Skeletal muscle tissue (tissue), 3 donors: ENCODE measurements at regions not wholly inside any gene's neighbourhood (a gene's known extent, or its start where the extent isn't known, plus 50 kb on each side); places are given as distances from the start of the nearest gene placed in this dataset.

Experiments
- H3K27ac ChIP-seq: one replicate; pipeline ENCODE4 v1.7.0; 2013; ENCODE audit warnings: mild to moderate bottlenecking, low read depth, low read length, inconsistent platforms
- H3K27me3 ChIP-seq, 3 donors: one replicate each; pipeline ENCODE4 v1.7.0; 2013; ENCODE audit warnings: low read length in 3 of 3; ENCODE audit not compliant: control insufficient read depth in 3 of 3, insufficient read depth in 3 of 3
- H3K36me3 ChIP-seq, 3 donors: one replicate each; pipeline ENCODE4 v1.7.0; 2013; ENCODE audit warnings: low read length in 3 of 3; ENCODE audit not compliant: control insufficient read depth in 3 of 3, insufficient read depth in 3 of 3
- H3K4me1 ChIP-seq, 3 donors: one replicate each; pipeline ENCODE4 v1.7.0; 2013; ENCODE audit warnings: low read length in 3 of 3, mild to moderate bottlenecking in 3 of 3; ENCODE audit not compliant: control insufficient read depth in 3 of 3, insufficient read depth in 3 of 3
- H3K4me3 ChIP-seq, 3 donors: one replicate each; pipeline ENCODE4 v1.7.0; 2013; ENCODE audit warnings: low read length in 3 of 3
- H3K9ac ChIP-seq, 3 donors: one replicate each; pipeline ENCODE4 v1.7.0; 2013; ENCODE audit warnings: low read length in 3 of 3, mild to moderate bottlenecking in 3 of 3, moderate library complexity in 2 of 3, low read depth in 1 of 3
- H3K9me3 ChIP-seq, 3 donors: one replicate each; pipeline ENCODE4 v1.7.0; 2013; ENCODE audit warnings: low read length in 3 of 3; ENCODE audit not compliant: control insufficient read depth in 3 of 3
- donor health status: Osteomylitis.

DNA sequence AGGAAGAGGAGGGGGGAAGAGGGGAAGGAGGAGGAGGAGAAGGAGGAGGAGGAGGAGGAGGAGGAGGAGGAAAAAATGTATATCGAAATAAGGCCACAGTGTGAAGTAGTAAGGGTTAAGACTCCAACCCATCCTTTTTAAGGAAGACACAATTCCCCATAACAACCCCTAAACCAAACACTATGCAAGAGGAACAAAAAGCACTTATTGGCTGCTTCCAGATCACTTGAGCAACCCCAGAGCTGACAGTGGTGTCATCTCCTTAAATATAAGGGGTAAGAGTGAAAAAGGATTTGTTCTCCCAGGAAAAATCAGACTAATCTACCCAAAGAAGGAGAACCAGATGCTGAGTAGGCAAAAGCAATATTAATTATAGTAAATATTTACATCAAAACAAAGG, 169.1 kb upstream of the SASH1 start:
- no peak overlapping the region for H3K27ac ChIP-seq
- no peaks in the 10 kb centered on the region for H3K36me3 ChIP-seq
- H3K27me3 ChIP-seq: no peaks in the 10 kb centered on the region
- no peak overlapping the region for H3K4me3 ChIP-seq
- no peaks in the 10 kb centered on the region for H3K9me3 ChIP-seq
- no peak overlapping the region for H3K9ac ChIP-seq
- no peaks in the 10 kb centered on the region for H3K4me1 ChIP-seq

DNA sequence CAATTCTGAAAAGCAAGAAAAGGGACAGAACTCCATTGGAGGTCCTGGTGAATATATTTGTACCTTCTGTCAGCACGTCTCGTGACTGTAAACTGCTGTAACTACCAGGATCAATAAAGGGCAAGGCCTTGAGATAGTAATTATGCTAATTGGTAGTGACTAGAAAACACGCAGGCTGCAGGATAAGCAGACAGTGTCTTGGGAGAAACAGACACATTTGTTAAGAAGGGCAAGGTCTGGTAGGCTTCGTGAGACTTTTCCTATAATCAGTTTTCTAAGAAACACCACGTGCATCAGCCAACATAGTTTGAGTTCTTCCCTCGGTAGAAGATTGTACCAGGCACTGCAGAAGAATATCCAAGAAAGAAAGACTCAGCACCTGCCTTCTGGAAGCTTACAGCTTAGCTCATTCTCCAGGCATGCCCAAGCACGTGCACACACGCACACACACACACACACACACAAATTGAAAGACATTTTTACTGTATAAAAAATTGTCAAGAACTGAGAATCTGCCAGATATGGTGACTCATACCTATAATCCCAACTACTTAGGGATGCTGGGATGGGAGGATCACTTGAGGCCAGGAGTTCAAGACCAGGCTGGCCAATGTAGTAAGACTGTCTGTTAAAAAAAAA, 167.0 kb upstream of the SASH1 start:
- no peaks in the 10 kb centered on the region for H3K27me3 ChIP-seq
- no peak overlapping the region for H3K9ac ChIP-seq
- no peaks in the 10 kb centered on the region for H3K36me3 ChIP-seq
- no peaks in the 10 kb centered on the region for H3K4me1 ChIP-seq
- H3K4me3 ChIP-seq: no peak overlapping the region
- no peak overlapping the region for H3K27ac ChIP-seq
- H3K9me3 ChIP-seq: no peaks in the 10 kb centered on the region

GRCh38 chr6:148177589-148178233, 164.9 kb upstream of the SASH1 start:
- Histone ChIP-seq H3K9me3 (no peaks in the 10 kb centered on the region), H3K27me3 (no peaks in the 10 kb centered on the region), H3K4me3 (no peak overlapping the region), H3K36me3 (no peaks in the 10 kb centered on the region), H3K27ac (no peak overlapping the region), H3K4me1 (no peaks in the 10 kb centered on the region), H3K9ac (no peak overlapping the region)

GRCh38 chr6:148179786-148180185, 162.9 kb upstream of the SASH1 start:
- H3K27me3 ChIP-seq: no peaks in the 10 kb centered on the region
- no peak overlapping the region for H3K4me3 ChIP-seq
- no peak overlapping the region for H3K9ac ChIP-seq
- no peaks in the 10 kb centered on the region for H3K4me1 ChIP-seq
- H3K9me3 ChIP-seq: no peaks in the 10 kb centered on the region
- H3K27ac ChIP-seq: no peak overlapping the region
- no peaks in the 10 kb centered on the region for H3K36me3 ChIP-seq

DNA sequence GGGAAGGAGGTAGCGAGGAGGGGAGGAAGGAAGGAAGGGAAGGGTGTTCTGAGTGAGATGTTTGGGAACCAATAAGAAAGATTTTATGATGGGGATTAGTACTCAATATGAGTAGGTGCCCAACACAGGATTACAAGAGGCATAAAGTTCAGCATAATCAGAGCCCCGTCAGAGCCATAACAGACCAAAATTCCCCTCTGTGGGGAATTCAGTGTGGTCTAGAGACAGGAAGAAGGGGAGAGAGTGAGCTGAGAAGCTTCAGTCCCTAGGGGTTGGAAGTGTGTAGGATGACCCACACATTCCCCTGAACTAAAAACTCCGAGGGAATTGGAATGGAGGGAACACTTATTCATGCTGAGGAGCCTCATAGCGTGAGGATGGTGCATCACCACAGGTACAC, 160.3 kb upstream of the SASH1 start:
- Histone ChIP-seq H3K27ac (no peak overlapping the region), H3K9ac (no peak overlapping the region), H3K9me3 (no peaks in the 10 kb centered on the region), H3K4me1 (no peaks in the 10 kb centered on the region), H3K36me3 (no peaks in the 10 kb centered on the region), H3K27me3 (no peaks in the 10 kb centered on the region), H3K4me3 (no peak overlapping the region)

DNA sequence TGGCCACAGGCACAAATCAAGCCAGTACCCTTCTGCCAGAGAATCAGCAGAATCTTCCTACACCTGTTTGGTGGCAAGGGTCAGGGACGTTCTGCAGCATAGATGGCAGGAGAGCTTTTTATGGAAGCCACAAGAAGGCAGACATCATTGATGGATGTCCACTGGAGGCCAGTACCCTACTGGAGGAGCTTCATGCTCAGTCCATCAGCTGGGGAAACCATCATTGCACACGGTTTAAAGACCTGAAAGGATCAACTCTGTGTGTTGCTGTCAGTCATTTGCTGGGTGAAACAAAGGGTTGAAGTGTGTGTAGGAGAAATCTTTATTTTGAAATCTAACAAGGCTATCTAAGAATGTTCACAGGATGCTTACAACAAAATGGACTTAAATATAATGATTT, 158.9 kb upstream of the SASH1 start:
- Histone ChIP-seq H3K27me3 (no peaks in the 10 kb centered on the region), H3K9me3 (no peaks in the 10 kb centered on the region), H3K9ac (no peak overlapping the region), H3K36me3 (no peaks in the 10 kb centered on the region), H3K27ac (no peak overlapping the region), H3K4me3 (no peak overlapping the region), H3K4me1 (no peaks in the 10 kb centered on the region)

DNA sequence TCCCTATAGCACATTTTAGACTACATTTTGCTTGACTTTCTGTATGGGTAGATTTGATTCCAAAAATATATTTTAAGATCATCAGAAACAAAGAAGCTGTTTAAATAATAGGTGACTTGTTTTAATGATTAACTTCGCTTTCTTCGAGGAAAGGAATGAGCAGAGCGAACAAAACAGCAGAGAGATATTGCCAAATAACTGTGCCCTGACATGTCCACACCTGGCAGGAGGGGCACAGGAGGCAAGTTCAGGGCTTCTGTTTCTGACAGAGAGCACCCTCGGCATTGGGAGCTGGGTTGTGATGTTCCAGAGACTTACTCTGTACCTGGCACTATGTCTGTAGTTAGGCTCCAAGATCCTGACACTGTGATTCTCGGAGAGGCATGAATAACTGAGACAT, 155.7 kb upstream of the SASH1 start:
- no peak overlapping the region for H3K4me3 ChIP-seq
- no peak overlapping the region for H3K27ac ChIP-seq
- H3K9me3 ChIP-seq: no peaks in the 10 kb centered on the region
- H3K36me3 ChIP-seq: no peaks in the 10 kb centered on the region
- no peaks in the 10 kb centered on the region for H3K27me3 ChIP-seq
- H3K9ac ChIP-seq: no peak overlapping the region
- peaks cover 0 to 2% (median 0%) of the 10 kb centered on the region in 3 donors for H3K4me1 ChIP-seq

DNA sequence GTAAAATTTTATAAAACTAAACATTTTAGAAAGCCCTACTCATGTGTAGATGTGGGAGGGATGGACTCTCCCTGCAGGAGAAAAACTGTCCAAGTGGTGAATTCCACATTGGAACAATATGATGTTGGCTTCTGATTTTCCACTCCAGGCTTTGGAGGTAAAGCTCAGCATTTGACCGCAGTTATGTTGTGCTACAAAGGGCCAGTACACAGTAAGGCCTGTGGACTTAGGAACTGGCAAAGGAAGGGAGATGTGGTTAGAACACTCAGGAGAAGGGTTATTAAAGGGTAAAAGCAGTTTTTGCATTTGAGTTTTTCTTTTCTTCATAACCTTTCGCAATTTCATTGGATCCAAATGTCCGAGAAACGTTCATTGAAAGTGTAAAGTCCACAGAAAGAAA, 150.3 kb upstream of the SASH1 start:
- no peak overlapping the region for H3K9ac ChIP-seq

DNA sequence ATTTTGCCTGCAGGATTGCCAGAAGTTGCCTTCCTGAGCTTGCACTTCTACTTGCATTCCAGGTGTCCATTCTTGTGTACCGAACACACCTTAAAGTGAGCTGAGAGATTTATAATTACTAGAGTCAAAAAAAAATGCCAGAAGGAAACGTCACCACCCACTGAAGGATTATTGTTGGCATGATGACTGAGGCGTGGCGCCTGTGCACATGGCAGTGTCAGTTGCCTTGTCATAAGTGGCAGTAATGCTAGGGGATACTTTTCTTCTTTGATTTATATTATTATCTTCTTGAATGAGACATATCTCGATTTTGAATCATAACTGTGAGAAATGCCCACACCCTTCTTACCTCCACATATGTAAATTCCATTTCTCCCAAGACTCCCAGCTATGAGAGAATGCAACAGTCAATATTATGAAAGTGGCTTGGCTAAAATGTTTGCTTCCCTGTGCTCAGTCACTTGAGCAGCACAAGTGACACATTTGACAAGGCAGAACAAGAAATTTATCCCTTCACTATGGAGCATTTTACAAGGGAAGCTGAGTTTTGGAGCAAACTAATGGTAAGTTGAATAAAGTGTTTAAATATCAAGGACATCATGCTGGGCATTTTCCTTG, 149.5 kb upstream of the SASH1 start:
- Histone ChIP-seq H3K27me3 (no peaks in the 10 kb centered on the region), H3K9ac (no peak overlapping the region), H3K36me3 (no peaks in the 10 kb centered on the region), H3K4me1 (peaks cover 0 to 9% (median 4%) of the 10 kb centered on the region in 3 donors), H3K4me3 (no peak overlapping the region), H3K27ac (no peak overlapping the region), H3K9me3 (no peaks in the 10 kb centered on the region)

More for the DNA sequence above, 150.3 kb upstream of the SASH1 start:
- H3K9me3 ChIP-seq: no peaks in the 10 kb centered on the region
- no peaks in the 10 kb centered on the region for H3K27me3 ChIP-seq
- H3K4me3 ChIP-seq: no peak overlapping the region
- H3K4me1 ChIP-seq: peaks cover 0 to 9% (median 4%) of the 10 kb centered on the region in 3 donors
- H3K36me3 ChIP-seq: no peaks in the 10 kb centered on the region
- no peak overlapping the region for H3K27ac ChIP-seq

GRCh38 chr6:148195511-148195910, 147.1 kb upstream of the SASH1 start:
- Histone ChIP-seq H3K4me3 (no peak overlapping the region), H3K9ac (no peak overlapping the region), H3K27ac (no peak overlapping the region), H3K36me3 (no peaks in the 10 kb centered on the region), H3K9me3 (no peaks in the 10 kb centered on the region), H3K27me3 (no peaks in the 10 kb centered on the region), H3K4me1 (peaks cover 0 to 9% (median 4%) of the 10 kb centered on the region in 3 donors)
